DOHH2 (cell line): ENCODE measurements at regions not wholly inside any gene's neighbourhood (a gene's known extent, or its start where the extent isn't known, plus 50 kb on each side); places are given as distances from the start of the nearest gene placed in this dataset.

Source experiments
- H3F3A ChIP-seq: fragments of 200-600 bp; sonication (generic), shearing (Covaris generic); 2 replicates; pipeline ENCODE4 v1.6.0; 2016; ENCODE audit warnings: antibody characterized with exemption, mild to moderate bottlenecking; ENCODE audit not compliant: control insufficient read depth, insufficient read depth
- H3K27ac ChIP-seq: fragments of 200-600 bp; sonication (generic); 2 replicates; pipeline ENCODE4 v1.5.1; 2014; ENCODE audit warnings: low read depth, mild to moderate bottlenecking, low read length, moderate library complexity
- H3K27me3 ChIP-seq: fragments of 200-600 bp; sonication (generic); 2 replicates; pipeline ENCODE4 v1.6.1; 2014; ENCODE audit warnings: mild to moderate bottlenecking, low read length, mixed read lengths; ENCODE audit not compliant: control insufficient read depth
- H3K36me3 ChIP-seq: fragments of 200-600 bp; sonication (generic); 2 replicates; pipeline ENCODE4 v1.6.1; 2014; ENCODE audit warnings: mild to moderate bottlenecking, low read length, moderate library complexity, mixed read lengths; ENCODE audit not compliant: control insufficient read depth
- H3K4me1 ChIP-seq: fragments of 200-600 bp; sonication (generic); 2 replicates; pipeline ENCODE4 v1.6.1; 2014; ENCODE audit warnings: mild to moderate bottlenecking, low read length, mixed read lengths; ENCODE audit not compliant: control insufficient read depth
- H3K4me2 ChIP-seq: fragments of 200-600 bp; sonication (generic); 2 replicates; pipeline ENCODE4 v1.6.0; 2014; ENCODE audit warnings: mild to moderate bottlenecking, low read length, moderate library complexity
- H3K4me3 ChIP-seq: fragments of 200-600 bp; sonication (generic); 2 replicates; pipeline ENCODE4 v1.5.1; 2014; ENCODE audit warnings: mild to moderate bottlenecking, low read length, mixed read lengths
- H3K79me2 ChIP-seq: fragments of 200-600 bp; sonication (generic); 2 replicates; pipeline ENCODE4 v1.6.1; 2014; ENCODE audit warnings: mild to moderate bottlenecking, low read length, mixed read lengths; ENCODE audit not compliant: control insufficient read depth
- H3K9me2 ChIP-seq: fragments of 200-600 bp; sonication (generic); replicated peaks from 2 replicates; pipeline ENCODE4 v1.6.1; 2014; ENCODE audit warnings: mild to moderate bottlenecking, low read length, mixed read lengths; ENCODE audit not compliant: control insufficient read depth
- H3K9me3 ChIP-seq: fragments of 200-600 bp; sonication (generic); 2 replicates; pipeline ENCODE4 v1.6.1; 2014; ENCODE audit warnings: antibody characterized with exemption, low read length, mixed read lengths; ENCODE audit not compliant: control insufficient read depth, insufficient read depth
- H4K20me1 ChIP-seq: fragments of 200-600 bp; sonication (generic); 2 replicates; pipeline ENCODE4 v1.6.0; 2014; ENCODE audit warnings: low read depth, mild to moderate bottlenecking, antibody characterized with exemption, low read length, moderate library complexity; ENCODE audit not compliant: control insufficient read depth, insufficient read depth
- CTCF ChIP-seq: fragments of 200-600 bp; sonication (generic); IDR thresholded peaks from one replicate; pipeline ENCODE4 v1.5.1; 2014; ENCODE audit warnings: antibody characterized with exemption, mild to moderate bottlenecking, low read depth, low read length; ENCODE audit not compliant: poor library complexity, severe bottlenecking
- EZH2phosphoT487 ChIP-seq: fragments of 200-600 bp; sonication (generic); IDR thresholded peaks from 2 replicates; pipeline ENCODE4 v1.6.1; 2017; ENCODE audit warnings: borderline replicate concordance, mild to moderate bottlenecking, antibody characterized with exemption, low read length, moderate library complexity, mixed read lengths

- Histone ChIP-seq H3K4me2 (no peak overlapping the region), H3K9me3 (no peaks in the 10 kb centered on the region), H3F3A (no peaks in the 10 kb centered on the region), H3K4me3 (no peak overlapping the region), H3K4me1 (peaks cover 17% of the 10 kb centered on the region), H3K79me2 (no peaks in the 10 kb centered on the region), H4K20me1 (no peaks in the 10 kb centered on the region), H3K36me3 (no peaks in the 10 kb centered on the region), H3K9me2 (no peaks in the 10 kb centered on the region), H3K27me3 (peaks cover 37% of the 10 kb centered on the region), H3K27ac (no peak overlapping the region)
- no peak for TF ChIP-seq CTCF
- TF ChIP-seq EZH2phosphoT487 = no peak
Measured at GRCh38 chr7:130838738-130839137, 104.7 kb upstream of the KLF14 start.

GRCh38 chr7:130840599-130840998 lies 106.6 kb upstream of the KLF14 start:
- TF ChIP-seq EZH2phosphoT487 (no peak), CTCF (no peak)
- no peak overlapping the region for H3K4me2 ChIP-seq
- H4K20me1 ChIP-seq = no peaks in the 10 kb centered on the region
- no peak overlapping the region for H3K4me3 ChIP-seq
- H3K9me3 ChIP-seq = no peaks in the 10 kb centered on the region
- H3K9me2 ChIP-seq = no peaks in the 10 kb centered on the region
- H3K27me3 ChIP-seq = peaks cover 33% of the 10 kb centered on the region
- H3K4me1 ChIP-seq = peaks cover 17% of the 10 kb centered on the region
- no peaks in the 10 kb centered on the region for H3F3A ChIP-seq
- no peaks in the 10 kb centered on the region for H3K36me3 ChIP-seq
- H3K79me2 ChIP-seq = no peaks in the 10 kb centered on the region
- no peak overlapping the region for H3K27ac ChIP-seq

- no peak overlapping the region for H3K27ac ChIP-seq
Measured at GRCh38 chr7:130841416-130841815, 107.4 kb upstream of the KLF14 start.

More at GRCh38 chr7:130841416-130841815, 107.4 kb upstream of the KLF14 start:
- peaks cover 17% of the 10 kb centered on the region for H3K4me1 ChIP-seq
- H3K9me2 ChIP-seq = no peaks in the 10 kb centered on the region
- no peaks in the 10 kb centered on the region for H3K36me3 ChIP-seq
- H3K27me3 ChIP-seq = peaks cover 25% of the 10 kb centered on the region
- peak overlapping the region; percentile 47 for H3K4me3 ChIP-seq
- no peaks in the 10 kb centered on the region for H4K20me1 ChIP-seq
- no peaks in the 10 kb centered on the region for H3F3A ChIP-seq
- H3K9me3 ChIP-seq = no peaks in the 10 kb centered on the region
- H3K79me2 ChIP-seq = no peaks in the 10 kb centered on the region
- TF ChIP-seq EZH2phosphoT487 (no peak), CTCF (no peak)
- peak overlapping the region; percentile 63 for H3K4me2 ChIP-seq
